ENCODE measurements at regions not wholly inside any gene's neighbourhood (a gene's known extent, or its start where the extent isn't known, plus 50 kb on each side); places are given as distances from the start of the nearest gene placed in this dataset.
"Not testable (repeated sequence)": the region's sequence is repeated elsewhere in the genome, so short reads cannot be mapped to it uniquely, and the experiment has no call there.

- no peak for DNase-seq (ENCODE audit: low read depth, low spot score)
Measured at GRCh38 chr10:62585211-62585775, 211.1 kb downstream of the ZNF365 start.

GRCh38 chr10:62587011-62587410, 212.8 kb downstream of the ZNF365 start:
- DNase-seq (ENCODE audit: low read depth, low spot score), result no peak

GRCh38 chr10:62588116-62588515, 213.9 kb downstream of the ZNF365 start:
- no peak for DNase-seq (ENCODE audit: low read depth, low spot score)

GRCh38 chr10:62589689-62590088, 214.8 kb upstream of the ADO start:
- no peak for DNase-seq (ENCODE audit: low read depth, low spot score)

- no peak for DNase-seq (ENCODE audit: low read depth, low spot score)
Measured at GRCh38 chr10:62590306-62590705, 214.2 kb upstream of the ADO start.

- no peak for DNase-seq (ENCODE audit: low read depth, low spot score)
Measured at GRCh38 chr10:62594093-62594520, 210.4 kb upstream of the ADO start.

- DNase-seq (ENCODE audit: low read depth, low spot score), result no peak
Measured at GRCh38 chr10:62597226-62597625, 207.3 kb upstream of the ADO start.

GRCh38 chr10:62599161-62599560, 205.4 kb upstream of the ADO start:
- no peak for DNase-seq (ENCODE audit: low read depth, low spot score)

GRCh38 chr10:62606551-62606950, 198.0 kb upstream of the ADO start:
- not testable (repeated sequence) for DNase-seq (ENCODE audit: low read depth, low spot score)

- DNase-seq (ENCODE audit: low read depth, low spot score), result not testable (repeated sequence)
Measured at GRCh38 chr10:62608189-62608875, 196.2 kb upstream of the ADO start.

GRCh38 chr10:62610649-62611229, 193.8 kb upstream of the ADO start:
- no peak for DNase-seq (ENCODE audit: low read depth, low spot score)

- DNase-seq (ENCODE audit: low read depth, low spot score), result no peak
Measured at GRCh38 chr10:62613424-62613823, 191.1 kb upstream of the ADO start.

- no peak for DNase-seq (ENCODE audit: low read depth, low spot score)
Measured at GRCh38 chr10:62613859-62614258, 190.7 kb upstream of the ADO start.

GRCh38 chr10:62614389-62615157, 189.9 kb upstream of the ADO start:
- no peak for DNase-seq (ENCODE audit: low read depth, low spot score)

GRCh38 chr10:62616885-62617590, 187.5 kb upstream of the ADO start:
- no peak for DNase-seq (ENCODE audit: low read depth, low spot score)

GRCh38 chr10:62617652-62618051, 186.9 kb upstream of the ADO start:
- no peak for DNase-seq (ENCODE audit: low read depth, low spot score)

GRCh38 chr10:62618054-62618453, 186.5 kb upstream of the ADO start:
- DNase-seq (ENCODE audit: low read depth, low spot score), result no peak

GRCh38 chr10:62618576-62619412, 185.7 kb upstream of the ADO start:
- DNase-seq (ENCODE audit: low read depth, low spot score), result peak; percentile 53

GRCh38 chr10:62619413-62619738, 185.1 kb upstream of the ADO start:
- no peak for DNase-seq (ENCODE audit: low read depth, low spot score)

GRCh38 chr10:62620491-62620890, 184.0 kb upstream of the ADO start:
- no peak for DNase-seq (ENCODE audit: low read depth, low spot score)

GRCh38 chr10:62623223-62623622, 181.3 kb upstream of the ADO start:
- no peak for DNase-seq (ENCODE audit: low read depth, low spot score)

Data from brain pericyte (primary cell).